H9 (cell line): ENCODE measurements at regions not wholly inside any gene's neighbourhood (a gene's known extent, or its start where the extent isn't known, plus 50 kb on each side); places are given as distances from the start of the nearest gene placed in this dataset.

Experiments
- DNase-seq: peaks from one replicate; pipeline ENCODE4 v3.0.0-alpha.2; 2017
- H2AFZ ChIP-seq: one replicate; pipeline ENCODE4 v1.6.1; 2013; ENCODE audit warnings: mild to moderate bottlenecking, low read length, control low read depth, moderate library complexity
- H2AK5ac ChIP-seq: 2 replicates; pipeline ENCODE4 v1.6.1; 2013; ENCODE audit warnings: low read length, control low read depth, mixed read lengths; ENCODE audit not compliant: insufficient read length
- H2BK120ac ChIP-seq: one replicate; pipeline ENCODE4 v1.6.1; 2013; ENCODE audit warnings: low read depth, mild to moderate bottlenecking, low read length, control low read depth, inconsistent platforms; ENCODE audit not compliant: poor library complexity, severe bottlenecking
- H2BK12ac ChIP-seq: 2 replicates; pipeline ENCODE4 v1.6.1; 2013; ENCODE audit warnings: low read length, control low read depth, mixed read lengths, low read depth; ENCODE audit not compliant: insufficient read length
- H2BK15ac ChIP-seq: 2 replicates; pipeline ENCODE4 v1.6.1; 2013; ENCODE audit warnings: low read depth, low read length, control low read depth
- H2BK20ac ChIP-seq: one replicate; pipeline ENCODE4 v1.6.1; 2013; ENCODE audit warnings: low read depth, mild to moderate bottlenecking, low read length, control low read depth, inconsistent platforms; ENCODE audit not compliant: poor library complexity, severe bottlenecking
- H2BK5ac ChIP-seq: 2 replicates; pipeline ENCODE4 v1.6.1; 2013; ENCODE audit warnings: low read length, control low read depth, mixed read lengths; ENCODE audit not compliant: insufficient read length
- H3K14ac ChIP-seq: 2 replicates; pipeline ENCODE4 v1.6.1; 2013; ENCODE audit warnings: low read length, control low read depth; ENCODE audit not compliant: insufficient read depth
- H3K18ac ChIP-seq: 2 replicates; pipeline ENCODE4 v1.6.1; 2013; ENCODE audit warnings: low read depth, mild to moderate bottlenecking, mixed read lengths, low read length, control low read depth; ENCODE audit not compliant: insufficient read length
- H3K23ac ChIP-seq: 2 replicates; pipeline ENCODE4 v1.6.1; 2013; ENCODE audit warnings: low read length, control low read depth, mixed read lengths, low read depth; ENCODE audit not compliant: insufficient read length
- H3K23me2 ChIP-seq: 2 replicates; pipeline ENCODE4 v1.6.1; 2013; ENCODE audit warnings: low read depth, mild to moderate bottlenecking, mixed read lengths, low read length, control low read depth; ENCODE audit not compliant: insufficient read length, poor library complexity, severe bottlenecking
- H3K27ac ChIP-seq: 2 replicates; pipeline ENCODE4 v1.5.1; 2013; ENCODE audit warnings: low read length, control low read depth, mixed read lengths, low read depth; ENCODE audit not compliant: insufficient read length
- H3K27me3 ChIP-seq: 2 replicates; pipeline ENCODE4 v1.6.1; 2013; ENCODE audit warnings: low read length, control low read depth, inconsistent platforms; ENCODE audit not compliant: insufficient read depth
- H3K4ac ChIP-seq: 2 replicates; pipeline ENCODE4 v1.6.1; 2013; ENCODE audit warnings: low read depth, mild to moderate bottlenecking, control low read depth, inconsistent platforms, low read length, moderate library complexity
- H3K4me1 ChIP-seq: 2 replicates; pipeline ENCODE4 v1.6.1; 2013; ENCODE audit warnings: low read length, control low read depth, inconsistent platforms; ENCODE audit not compliant: insufficient read depth
- H3K4me2 ChIP-seq: 2 replicates; pipeline ENCODE4 v1.6.1; 2013; ENCODE audit warnings: low read length, control low read depth, mixed read lengths; ENCODE audit not compliant: insufficient read length, insufficient read depth
- H3K56ac ChIP-seq: 2 replicates; pipeline ENCODE4 v1.6.1; 2013; ENCODE audit warnings: low read depth, mild to moderate bottlenecking, mixed read lengths, low read length, control low read depth; ENCODE audit not compliant: insufficient read length
- H3K79me1 ChIP-seq: 2 replicates; pipeline ENCODE4 v1.6.1; 2013; ENCODE audit warnings: low read depth, mild to moderate bottlenecking, moderate library complexity, low read length, control low read depth, inconsistent platforms; ENCODE audit not compliant: insufficient read depth, poor library complexity, severe bottlenecking
- H3K79me2 ChIP-seq: 2 replicates; pipeline ENCODE4 v1.6.1; 2013; ENCODE audit warnings: low read length, control low read depth, inconsistent platforms; ENCODE audit not compliant: insufficient read depth
- H3K9ac ChIP-seq: 2 replicates; pipeline ENCODE4 v1.6.1; 2013; ENCODE audit warnings: low read length, control low read depth, mixed read lengths; ENCODE audit not compliant: insufficient read length; ENCODE audit errors: extremely low read depth
- H3K9me3 ChIP-seq: one replicate; pipeline ENCODE4 v1.6.1; 2013; ENCODE audit warnings: low read depth, low read length, inconsistent platforms; ENCODE audit not compliant: control insufficient read depth
- H3T11ph ChIP-seq: one replicate; pipeline ENCODE4 v1.6.1; 2013; ENCODE audit warnings: mild to moderate bottlenecking, low read length, control low read depth, inconsistent platforms
- H4K20me1 ChIP-seq: one replicate; pipeline ENCODE4 v1.6.1; 2013; ENCODE audit not compliant: control insufficient read depth, insufficient read length, insufficient read depth
- H4K5ac ChIP-seq: 2 replicates; pipeline ENCODE4 v1.6.1; 2013; ENCODE audit warnings: low read depth, mild to moderate bottlenecking, mixed read lengths, low read length, control low read depth; ENCODE audit not compliant: insufficient read length
- H4K8ac ChIP-seq: replicated peaks from 2 replicates; pipeline ENCODE4 v1.6.1; 2013; ENCODE audit warnings: low read length, control low read depth, mixed read lengths, low read depth; ENCODE audit not compliant: insufficient read length
- H4K91ac ChIP-seq: 2 replicates; pipeline ENCODE4 v1.6.1; 2013; ENCODE audit warnings: low read depth, mild to moderate bottlenecking, moderate library complexity, mixed read lengths, low read length, control low read depth; ENCODE audit not compliant: insufficient read length
- H3K27ac Mint-ChIP-seq, 3 experiments: 2 replicates in 2 of 3; 3 replicates in 1 of 3; pipeline ENCODE4 v1.8.0; 2020 to 2021; ENCODE audit warnings: mixed read lengths in 3 of 3, mild to moderate bottlenecking in 1 of 3, moderate library complexity in 1 of 3
- H3K27me3 Mint-ChIP-seq: 2 replicates; pipeline ENCODE4 v1.8.0; 2021; ENCODE audit warnings: low read depth, mild to moderate bottlenecking, moderate library complexity, mixed read lengths
- H3K36me3 Mint-ChIP-seq, 3 experiments: 2 replicates in 2 of 3; 3 replicates in 1 of 3; pipeline ENCODE4 v1.8.0; 2020 to 2021; ENCODE audit warnings: low read depth in 3 of 3, mixed read lengths in 3 of 3; ENCODE audit not compliant: insufficient read depth in 1 of 3
- H3K4me1 Mint-ChIP-seq, 2 experiments: 2 replicates each; pipeline ENCODE4 v1.8.0; 2020; ENCODE audit warnings: mixed read lengths in 2 of 2
- H3K4me3 Mint-ChIP-seq, 2 experiments: 2 replicates in 1 of 2; 3 replicates in 1 of 2; pipeline ENCODE4 v1.8.0; 2020 to 2021; ENCODE audit warnings: mild to moderate bottlenecking in 2 of 2, mixed read lengths in 2 of 2, moderate library complexity in 1 of 2
- H3K9me3 Mint-ChIP-seq, 2 experiments: 2 replicates in 1 of 2; 3 replicates in 1 of 2; pipeline ENCODE4 v1.8.0; 2020; ENCODE audit warnings: mild to moderate bottlenecking in 2 of 2, mixed read lengths in 2 of 2, moderate library complexity in 1 of 2
- WGBS: extraction: QIAGEN DNeasy Blood & Tissue Kit; methylation state at CpG from one replicate; pipeline ENCODE4 v1.1.7; 2013; ENCODE audit warnings: missing lambda C conversion rate, low lambda C conversion rate, mixed read lengths; ENCODE audit not compliant: insufficient read length; ENCODE audit errors: extremely low coverage; 5-methylcytosine and 5-hydroxymethylcytosine counted together
- TF ChIP-seq, protein P1 (sequence below): fragments of 200-600 bp; sonication (generic); conservative IDR thresholded peaks from 3 replicates; pipeline ENCODE4 v1.8.0; 2021; ENCODE audit warnings: antibody characterized with exemption, mild to moderate bottlenecking

DNA sequence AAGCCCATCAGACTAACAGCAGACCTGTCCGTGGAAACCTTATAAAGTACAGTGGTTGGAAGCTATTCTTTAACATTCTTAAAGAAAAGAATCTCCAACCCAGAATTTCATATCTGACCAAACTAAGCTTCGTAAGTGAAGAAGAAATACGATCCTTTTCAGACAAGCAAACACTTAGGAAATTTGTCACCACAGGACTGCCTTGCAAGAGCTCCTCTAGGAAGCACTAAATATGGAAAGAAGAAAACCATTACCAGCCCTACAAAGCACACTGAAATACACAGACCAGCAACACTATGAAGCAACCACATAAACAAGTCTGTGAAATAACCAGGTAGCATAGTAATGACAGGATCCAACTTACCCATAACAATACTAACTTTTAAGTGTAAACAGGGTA, 177.7 kb upstream of the PRSS1 start:
- H3K14ac ChIP-seq: no peak overlapping the region
- H4K20me1 ChIP-seq: no peaks in the 10 kb centered on the region
- H3K4me1 Mint-ChIP-seq: peaks cover 4% of the 10 kb centered on the region in 2 experiments; a peak in 3 of 4 replicates
- no peak overlapping the region for H4K91ac ChIP-seq
- H3K79me1 ChIP-seq: no peaks in the 10 kb centered on the region
- no peak overlapping the region for H2BK12ac ChIP-seq
- H2BK15ac ChIP-seq: no peak overlapping the region
- no peak overlapping the region for H3K4ac ChIP-seq
- H3K56ac ChIP-seq: no peak overlapping the region
- H3K23ac ChIP-seq: no peak overlapping the region
- H2BK120ac ChIP-seq: no peak overlapping the region
- no peaks in the 10 kb centered on the region for H3K23me2 ChIP-seq
- WGBS: no CpG with 5 or more reads among the region's 3 CpGs
- no peaks in the 10 kb centered on the region for H3K79me2 ChIP-seq
- H3K4me1 ChIP-seq: no peaks in the 10 kb centered on the region
- H4K8ac ChIP-seq: no peak overlapping the region
- no peaks in the 10 kb centered on the region for H3K9me3 ChIP-seq
- peaks cover 2 to 9% (median 5%) of the 10 kb centered on the region in 3 experiments; a peak in 4 of 7 replicates for H3K36me3 Mint-ChIP-seq
- H3K27ac ChIP-seq: no peak overlapping the region
- no peak overlapping the region for H3K4me2 ChIP-seq
- no peak overlapping the region for H2BK5ac ChIP-seq
- H4K5ac ChIP-seq: no peak overlapping the region
- H3K9ac ChIP-seq: no peak overlapping the region
- no peak overlapping the region for H3K18ac ChIP-seq
- no peak overlapping the region for H2BK20ac ChIP-seq
- no peak overlapping the region for H2AFZ ChIP-seq
- no peaks in the 10 kb centered on the region for H3K27me3 ChIP-seq
- H3K4me3 Mint-ChIP-seq: no peak overlapping the region
- no peak overlapping the region for H3K27ac Mint-ChIP-seq
- H2AK5ac ChIP-seq: no peak overlapping the region
- no peak for DNase-seq
- H3K9me3 Mint-ChIP-seq: peaks cover 11 to 12% of the 10 kb centered on the region in 2 experiments
- H3K27me3 Mint-ChIP-seq: peaks cover 3% of the 10 kb centered on the region
- TF ChIP-seq, protein P1, sequence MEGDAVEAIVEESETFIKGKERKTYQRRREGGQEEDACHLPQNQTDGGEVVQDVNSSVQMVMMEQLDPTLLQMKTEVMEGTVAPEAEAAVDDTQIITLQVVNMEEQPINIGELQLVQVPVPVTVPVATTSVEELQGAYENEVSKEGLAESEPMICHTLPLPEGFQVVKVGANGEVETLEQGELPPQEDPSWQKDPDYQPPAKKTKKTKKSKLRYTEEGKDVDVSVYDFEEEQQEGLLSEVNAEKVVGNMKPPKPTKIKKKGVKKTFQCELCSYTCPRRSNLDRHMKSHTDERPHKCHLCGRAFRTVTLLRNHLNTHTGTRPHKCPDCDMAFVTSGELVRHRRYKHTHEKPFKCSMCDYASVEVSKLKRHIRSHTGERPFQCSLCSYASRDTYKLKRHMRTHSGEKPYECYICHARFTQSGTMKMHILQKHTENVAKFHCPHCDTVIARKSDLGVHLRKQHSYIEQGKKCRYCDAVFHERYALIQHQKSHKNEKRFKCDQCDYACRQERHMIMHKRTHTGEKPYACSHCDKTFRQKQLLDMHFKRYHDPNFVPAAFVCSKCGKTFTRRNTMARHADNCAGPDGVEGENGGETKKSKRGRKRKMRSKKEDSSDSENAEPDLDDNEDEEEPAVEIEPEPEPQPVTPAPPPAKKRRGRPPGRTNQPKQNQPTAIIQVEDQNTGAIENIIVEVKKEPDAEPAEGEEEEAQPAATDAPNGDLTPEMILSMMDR: no peak
- H3T11ph ChIP-seq: no peak overlapping the region
